Prostate gland (tissue), 1 donor: ENCODE measurements at regions not wholly inside any gene's neighbourhood (a gene's known extent, or its start where the extent isn't known, plus 50 kb on each side); places are given as distances from the start of the nearest gene placed in this dataset.

ENCODE experiments used
- POLR2A ChIP-seq: fragments of 450-650 bp; IDR thresholded peaks from one replicate; pipeline ENCODE4 v1.6.1; 2016; ENCODE audit warnings: antibody characterized with exemption, mild to moderate bottlenecking
- POLR2AphosphoS5 ChIP-seq: sonication (generic); formaldehyde crosslinking; IDR thresholded peaks from one replicate; pipeline ENCODE4 v1.6.1; 2017; ENCODE audit warnings: antibody characterized with exemption

GRCh38 chr10:108445746-108446145 is 1281.2 kb upstream of the SORCS1 start:
- TF ChIP-seq POLR2AphosphoS5: no peak
- no peak for TF ChIP-seq POLR2A
